SK-N-MC (cell line): ENCODE measurements at regions not wholly inside any gene's neighbourhood (a gene's known extent, or its start where the extent isn't known, plus 50 kb on each side); places are given as distances from the start of the nearest gene placed in this dataset.

Experiments used
- EZH2 ChIP-seq: fragments of 200-600 bp; sonication (generic); IDR thresholded peaks from one replicate; pipeline ENCODE4 v1.6.1; 2017; ENCODE audit warnings: antibody characterized with exemption
- POLR2AphosphoS5 ChIP-seq: IDR thresholded peaks from 2 replicates; pipeline ENCODE4 v1.6.1; 2012; ENCODE audit warnings: mild to moderate bottlenecking, low read depth, low read length, borderline replicate concordance

DNA sequence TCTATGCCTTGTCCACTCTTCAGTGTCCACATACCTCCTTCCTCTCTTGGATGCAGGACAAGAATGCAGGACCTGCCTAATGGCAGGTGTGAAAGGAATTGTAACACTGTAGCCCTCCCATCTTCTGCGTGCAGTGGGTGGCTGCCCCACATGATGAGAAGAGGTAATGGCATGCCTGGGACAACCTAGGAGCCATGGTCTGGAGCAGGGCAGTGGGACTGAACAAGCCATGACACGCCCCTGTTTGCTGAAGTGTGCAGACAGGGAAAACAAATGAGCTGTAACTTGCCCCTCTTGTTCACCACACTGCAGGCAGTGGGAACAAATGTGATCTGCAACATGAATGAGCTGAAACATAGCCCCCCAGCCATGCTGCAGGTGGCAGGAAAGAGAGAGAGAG is 192.2 kb downstream of the PCDH17 start:
- TF ChIP-seq POLR2AphosphoS5 (no peak), EZH2 (no peak)
